NCI-H345 (cell line): ENCODE measurements at regions not wholly inside any gene's neighbourhood (a gene's known extent, or its start where the extent isn't known, plus 50 kb on each side); places are given as distances from the start of the nearest gene placed in this dataset.

Source experiments
- DNase-seq: peaks from one replicate; lab custom pipeline; 2025; lab: John Stamatoyannopoulos, UW

- DNase-seq = no peak
Observed at GRCh38 chr6:40265615-40266014, 321.5 kb downstream of the LRFN2 start.

GRCh38 chr6:40263970-40264369 is 323.2 kb downstream of the LRFN2 start:
- DNase-seq = no peak

- DNase-seq = no peak
Observed at GRCh38 chr6:40262363-40262762, 324.8 kb downstream of the LRFN2 start.

- DNase-seq = no peak
Observed at GRCh38 chr6:40258531-40258930, 324.3 kb upstream of the MOCS1 start.

- DNase-seq = no peak
Observed at GRCh38 chr6:40256831-40257230, 322.6 kb upstream of the MOCS1 start.

GRCh38 chr6:40256224-40256623 is 322.0 kb upstream of the MOCS1 start:
- no peak for DNase-seq

GRCh38 chr6:40253420-40253819 is 319.2 kb upstream of the MOCS1 start:
- no peak for DNase-seq

GRCh38 chr6:40252531-40253258 is 318.4 kb upstream of the MOCS1 start:
- DNase-seq = no peak

- peak; percentile 86 for DNase-seq
Observed at GRCh38 chr6:40251637-40252300, 317.5 kb upstream of the MOCS1 start.

- no peak for DNase-seq
Observed at GRCh38 chr6:40249935-40250334, 315.7 kb upstream of the MOCS1 start.

- peak; percentile 53 for DNase-seq
Observed at GRCh38 chr6:40247516-40248115, 313.4 kb upstream of the MOCS1 start.

- no peak for DNase-seq
Observed at GRCh38 chr6:40244699-40245098, 310.4 kb upstream of the MOCS1 start.

- DNase-seq = no peak
Observed at GRCh38 chr6:40232698-40233097, 298.4 kb upstream of the MOCS1 start.

GRCh38 chr6:40227735-40228134 is 293.5 kb upstream of the MOCS1 start:
- no peak for DNase-seq

GRCh38 chr6:40222354-40222753 is 288.1 kb upstream of the MOCS1 start:
- no peak for DNase-seq

- no peak for DNase-seq
Observed at GRCh38 chr6:40219799-40220198, 285.5 kb upstream of the MOCS1 start.

GRCh38 chr6:40210628-40211056 is 276.4 kb upstream of the MOCS1 start:
- DNase-seq = no peak

- no peak for DNase-seq
Observed at GRCh38 chr6:40205801-40206200, 271.5 kb upstream of the MOCS1 start.

- no peak for DNase-seq
Observed at GRCh38 chr6:40205004-40205403, 270.7 kb upstream of the MOCS1 start.

- no peak for DNase-seq
Observed at GRCh38 chr6:40197371-40197770, 263.1 kb upstream of the MOCS1 start.

- peak; percentile 31 for DNase-seq
Observed at GRCh38 chr6:40196135-40196518, 261.9 kb upstream of the MOCS1 start.

GRCh38 chr6:40195428-40196134 is 261.3 kb upstream of the MOCS1 start:
- no peak for DNase-seq
